Thymus (tissue), 11 donors: ENCODE measurements at regions not wholly inside any gene's neighbourhood (a gene's known extent, or its start where the extent isn't known, plus 50 kb on each side); places are given as distances from the start of the nearest gene placed in this dataset.

Experiments used
- DNase-seq, 9 donors: peaks; one replicate each; pipeline ENCODE4 v3.0.0-alpha.2; 2013; ENCODE audit warnings: low spot score in 9 of 9, low read depth in 6 of 9, missing footprints in 1 of 9
- H3K27ac ChIP-seq, 2 donors: one replicate each; pipeline ENCODE4 v1.5.1; 2013; ENCODE audit warnings: control low read depth in 1 of 2, low read depth in 1 of 2, low read length in 1 of 2, mild to moderate bottlenecking in 1 of 2, moderate library complexity in 1 of 2
- H3K27me3 ChIP-seq, 2 donors: one replicate each; pipeline ENCODE4 v1.5.1; 2013; ENCODE audit warnings: low read length in 1 of 2; ENCODE audit not compliant: control insufficient read depth in 2 of 2, insufficient read depth in 1 of 2
- H3K36me3 ChIP-seq, 2 donors: one replicate each; pipeline ENCODE4 v1.5.1; 2013; ENCODE audit warnings: low read length in 1 of 2, mild to moderate bottlenecking in 1 of 2, moderate library complexity in 1 of 2; ENCODE audit not compliant: control insufficient read depth in 2 of 2, insufficient read depth in 2 of 2
- H3K4me1 ChIP-seq, 2 donors: one replicate each; pipeline ENCODE4 v1.5.1; 2013; ENCODE audit warnings: low read length in 2 of 2; ENCODE audit not compliant: control insufficient read depth in 2 of 2, insufficient read depth in 2 of 2
- H3K4me3 ChIP-seq, 2 donors: one replicate each; pipeline ENCODE4 v1.5.1; 2013; ENCODE audit warnings: low read length in 2 of 2, control low read depth in 1 of 2, mild to moderate bottlenecking in 1 of 2
- H3K9me3 ChIP-seq, 2 donors: one replicate each; pipeline ENCODE4 v1.5.1; 2013; ENCODE audit warnings: low read length in 1 of 2, mild to moderate bottlenecking in 1 of 2; ENCODE audit not compliant: control insufficient read depth in 2 of 2, insufficient read depth in 1 of 2
- WGBS: extraction: QIAGEN DNeasy Blood & Tissue Kit; methylation state at CpG from one replicate; pipeline ENCODE4 v1.1.7; 2013; 5-methylcytosine and 5-hydroxymethylcytosine counted together
- donor health status: healthy.

- H3K4me1 ChIP-seq: no peaks in the 10 kb centered on the region
- H3K27me3 ChIP-seq: no peaks in the 10 kb centered on the region
- H3K27ac ChIP-seq: no peak overlapping the region
- 96% methylated on average over 9 of the region's 9 CpGs for WGBS
- no peak for DNase-seq
- no peaks in the 10 kb centered on the region for H3K36me3 ChIP-seq
- no peaks in the 10 kb centered on the region for H3K9me3 ChIP-seq
- no peak overlapping the region for H3K4me3 ChIP-seq
Measured at GRCh38 chr10:78130966-78131710, 97.5 kb downstream of the RPS24 start.

GRCh38 chr10:78134773-78135306 is 101.2 kb downstream of the RPS24 start:
- H3K27me3 ChIP-seq: no peaks in the 10 kb centered on the region
- no peak for DNase-seq

GRCh38 chr10:78137147-78137546 is 103.5 kb downstream of the RPS24 start:
- no peak overlapping the region for H3K4me3 ChIP-seq
- WGBS: 85% methylated on average over 3 of the region's 3 CpGs
- no peaks in the 10 kb centered on the region for H3K27me3 ChIP-seq
- H3K36me3 ChIP-seq: no peaks in the 10 kb centered on the region
- H3K4me1 ChIP-seq: no peaks in the 10 kb centered on the region
- no peak overlapping the region for H3K27ac ChIP-seq
- no peak for DNase-seq
- H3K9me3 ChIP-seq: no peaks in the 10 kb centered on the region

More at GRCh38 chr10:78134773-78135306, 101.2 kb downstream of the RPS24 start:
- Histone ChIP-seq H3K36me3 (no peaks in the 10 kb centered on the region), H3K4me3 (no peak overlapping the region), H3K4me1 (no peaks in the 10 kb centered on the region), H3K27ac (no peak overlapping the region), H3K9me3 (no peaks in the 10 kb centered on the region)
- WGBS: 95% methylated on average over 10 of the region's 10 CpGs

- Histone ChIP-seq H3K27me3 (no peaks in the 10 kb centered on the region), H3K4me3 (no peak overlapping the region), H3K27ac (no peak overlapping the region), H3K9me3 (no peaks in the 10 kb centered on the region), H3K4me1 (no peaks in the 10 kb centered on the region), H3K36me3 (no peaks in the 10 kb centered on the region)
- no peak for DNase-seq
- 96% methylated on average over 9 of the region's 9 CpGs for WGBS
Measured at GRCh38 chr10:78139341-78139740, 105.7 kb downstream of the RPS24 start.

- no peak for DNase-seq
- H3K27ac ChIP-seq: no peak overlapping the region
- no peaks in the 10 kb centered on the region for H3K4me1 ChIP-seq
- WGBS: 90% methylated on average over 6 of the region's 6 CpGs
- no peaks in the 10 kb centered on the region for H3K9me3 ChIP-seq
- no peak overlapping the region for H3K4me3 ChIP-seq
- no peaks in the 10 kb centered on the region for H3K27me3 ChIP-seq
- no peaks in the 10 kb centered on the region for H3K36me3 ChIP-seq
Measured at GRCh38 chr10:78140066-78140630, 106.5 kb downstream of the RPS24 start.

- DNase-seq: no peak
- no peak overlapping the region for H3K4me3 ChIP-seq
- 96% methylated on average over 3 of the region's 3 CpGs for WGBS
Measured at GRCh38 chr10:78143576-78143975, 109.9 kb downstream of the RPS24 start.

GRCh38 chr10:78146200-78146599 is 112.5 kb downstream of the RPS24 start:
- DNase-seq: no peak
- Histone ChIP-seq H3K27ac (no peak overlapping the region), H3K27me3 (no peaks in the 10 kb centered on the region), H3K36me3 (no peaks in the 10 kb centered on the region), H3K4me3 (no peak overlapping the region), H3K4me1 (no peaks in the 10 kb centered on the region), H3K9me3 (no peaks in the 10 kb centered on the region)
- 96% methylated on average over 2 of the region's 2 CpGs for WGBS

More at GRCh38 chr10:78143576-78143975, 109.9 kb downstream of the RPS24 start:
- Histone ChIP-seq H3K36me3 (no peaks in the 10 kb centered on the region), H3K9me3 (no peaks in the 10 kb centered on the region), H3K27me3 (no peaks in the 10 kb centered on the region), H3K4me1 (no peaks in the 10 kb centered on the region), H3K27ac (no peak overlapping the region)

- Histone ChIP-seq H3K4me1 (no peaks in the 10 kb centered on the region), H3K27me3 (no peaks in the 10 kb centered on the region), H3K27ac (no peak overlapping the region), H3K9me3 (no peaks in the 10 kb centered on the region), H3K4me3 (no peak overlapping the region), H3K36me3 (no peaks in the 10 kb centered on the region)
- no peak for DNase-seq
Measured at GRCh38 chr10:78147202-78147601, 113.5 kb downstream of the RPS24 start.

GRCh38 chr10:78148216-78148960 is 114.7 kb downstream of the RPS24 start:
- 97% methylated on average over 7 of the region's 7 CpGs for WGBS
- no peaks in the 10 kb centered on the region for H3K36me3 ChIP-seq
- H3K27ac ChIP-seq: no peak overlapping the region
- H3K9me3 ChIP-seq: no peaks in the 10 kb centered on the region
- H3K27me3 ChIP-seq: no peaks in the 10 kb centered on the region
- H3K4me3 ChIP-seq: no peak overlapping the region
- no peak for DNase-seq
- no peaks in the 10 kb centered on the region for H3K4me1 ChIP-seq
